ENCODE measurements at regions not wholly inside any gene's neighbourhood (a gene's known extent, or its start where the extent isn't known, plus 50 kb on each side); places are given as distances from the start of the nearest gene placed in this dataset.

GRCh38 chr17:70577456-70577855, 408.1 kb downstream of the KCNJ2 start:
- H3K4me3 Mint-ChIP-seq, result no peak overlapping the region
- peaks cover 11% of the 10 kb centered on the region for H3K9me3 Mint-ChIP-seq
- DNase-seq (ENCODE audit: low spot score in 2 of 2, unreplicated experiment in 2 of 2), result no peak
- H3K27me3 Mint-ChIP-seq (ENCODE audit: low read depth), result peaks cover 3% of the 10 kb centered on the region
- no peak for TF ChIP-seq CTCF (IDR thresholded peaks at IDR 0.05; ENCODE audit: unreplicated experiment)
- H3K36me3 Mint-ChIP-seq, result no peaks in the 10 kb centered on the region
- no peak overlapping the region for H3K27ac Mint-ChIP-seq
- no peaks in the 10 kb centered on the region for H3K4me1 Mint-ChIP-seq

- TF ChIP-seq CTCF (IDR thresholded peaks at IDR 0.05; ENCODE audit: unreplicated experiment), result no peak
- Mint-ChIP-seq H3K9me3 (peaks cover 21% of the 10 kb centered on the region), H3K4me3 (no peak overlapping the region), H3K4me1 (no peaks in the 10 kb centered on the region), H3K27me3 (ENCODE audit: low read depth) (no peaks in the 10 kb centered on the region), H3K36me3 (peaks cover 5% of the 10 kb centered on the region), H3K27ac (no peak overlapping the region)
- DNase-seq (ENCODE audit: low spot score in 2 of 2, unreplicated experiment in 2 of 2), result no peak
Observed at GRCh38 chr17:70581459-70581858, 412.1 kb downstream of the KCNJ2 start.

- no peak for DNase-seq (ENCODE audit: low spot score in 2 of 2, unreplicated experiment in 2 of 2)
- no peaks in the 10 kb centered on the region for H3K4me1 Mint-ChIP-seq
- TF ChIP-seq CTCF (IDR thresholded peaks at IDR 0.05; ENCODE audit: unreplicated experiment), result no peak
- H3K36me3 Mint-ChIP-seq, result peaks cover 5% of the 10 kb centered on the region
- H3K27me3 Mint-ChIP-seq (ENCODE audit: low read depth), result no peaks in the 10 kb centered on the region
- no peak overlapping the region for H3K27ac Mint-ChIP-seq
- H3K9me3 Mint-ChIP-seq, result peaks cover 17% of the 10 kb centered on the region
- no peak overlapping the region for H3K4me3 Mint-ChIP-seq
Observed at GRCh38 chr17:70582777-70583176, 413.4 kb downstream of the KCNJ2 start.

- Mint-ChIP-seq H3K27me3 (ENCODE audit: low read depth) (no peaks in the 10 kb centered on the region), H3K4me1 (no peaks in the 10 kb centered on the region), H3K36me3 (peaks cover 5% of the 10 kb centered on the region), H3K27ac (no peak overlapping the region), H3K4me3 (no peak overlapping the region), H3K9me3 (peaks cover 25% of the 10 kb centered on the region)
- DNase-seq (ENCODE audit: low spot score in 2 of 2, unreplicated experiment in 2 of 2), result no peak
- TF ChIP-seq CTCF (IDR thresholded peaks at IDR 0.05; ENCODE audit: unreplicated experiment), result no peak
Observed at GRCh38 chr17:70584255-70584654, 414.9 kb downstream of the KCNJ2 start.

- Mint-ChIP-seq H3K4me1 (no peaks in the 10 kb centered on the region), H3K27ac (no peak overlapping the region)
- no peak for TF ChIP-seq CTCF (IDR thresholded peaks at IDR 0.05; ENCODE audit: unreplicated experiment)
Observed at GRCh38 chr17:70588003-70588402, 418.7 kb downstream of the KCNJ2 start.

GRCh38 chr17:70597774-70598173, 428.4 kb downstream of the KCNJ2 start:
- Mint-ChIP-seq H3K27me3 (ENCODE audit: low read depth) (no peaks in the 10 kb centered on the region), H3K9me3 (no peaks in the 10 kb centered on the region), H3K36me3 (no peaks in the 10 kb centered on the region), H3K4me1 (no peaks in the 10 kb centered on the region), H3K4me3 (no peak overlapping the region), H3K27ac (no peak overlapping the region)
- no peak for DNase-seq (ENCODE audit: low spot score in 2 of 2, unreplicated experiment in 2 of 2)
- no peak for TF ChIP-seq CTCF (IDR thresholded peaks at IDR 0.05; ENCODE audit: unreplicated experiment)

More at GRCh38 chr17:70588003-70588402, 418.7 kb downstream of the KCNJ2 start:
- H3K9me3 Mint-ChIP-seq, result peaks cover 17% of the 10 kb centered on the region
- H3K36me3 Mint-ChIP-seq, result peaks cover 5% of the 10 kb centered on the region
- no peak for DNase-seq (ENCODE audit: low spot score in 2 of 2, unreplicated experiment in 2 of 2)
- H3K27me3 Mint-ChIP-seq (ENCODE audit: low read depth), result no peaks in the 10 kb centered on the region
- no peak overlapping the region for H3K4me3 Mint-ChIP-seq
